LNCAP (cell line): ENCODE measurements at regions not wholly inside any gene's neighbourhood (a gene's known extent, or its start where the extent isn't known, plus 50 kb on each side); places are given as distances from the start of the nearest gene placed in this dataset.

Source experiments
- TF ChIP-seq, protein P1 (sequence below): fragments of 450-650 bp; IDR thresholded peaks from 2 replicates; pipeline ENCODE4 v1.5.1; 2017; ENCODE audit warnings: mild to moderate bottlenecking

DNA sequence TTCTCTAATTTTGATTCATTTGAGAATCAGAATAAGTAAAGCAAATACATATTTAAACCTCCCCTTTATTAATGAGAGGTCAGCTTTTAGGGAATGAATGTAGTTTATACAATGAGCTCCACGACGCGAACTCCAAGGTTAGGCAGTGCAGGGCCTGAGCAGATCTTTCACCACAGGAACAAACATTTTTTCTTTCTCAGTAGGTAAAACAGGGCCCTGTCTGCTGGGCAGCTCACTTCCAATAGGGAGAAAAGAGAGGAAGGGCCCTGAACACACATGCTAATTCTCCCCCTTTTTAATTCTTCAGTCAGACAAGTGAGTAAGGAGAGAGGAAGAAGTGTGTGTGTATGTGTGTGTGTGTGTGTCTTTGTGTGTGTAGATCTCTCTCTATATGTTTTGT is 682.4 kb upstream of the TMEFF2 start:
- TF ChIP-seq, protein P1, sequence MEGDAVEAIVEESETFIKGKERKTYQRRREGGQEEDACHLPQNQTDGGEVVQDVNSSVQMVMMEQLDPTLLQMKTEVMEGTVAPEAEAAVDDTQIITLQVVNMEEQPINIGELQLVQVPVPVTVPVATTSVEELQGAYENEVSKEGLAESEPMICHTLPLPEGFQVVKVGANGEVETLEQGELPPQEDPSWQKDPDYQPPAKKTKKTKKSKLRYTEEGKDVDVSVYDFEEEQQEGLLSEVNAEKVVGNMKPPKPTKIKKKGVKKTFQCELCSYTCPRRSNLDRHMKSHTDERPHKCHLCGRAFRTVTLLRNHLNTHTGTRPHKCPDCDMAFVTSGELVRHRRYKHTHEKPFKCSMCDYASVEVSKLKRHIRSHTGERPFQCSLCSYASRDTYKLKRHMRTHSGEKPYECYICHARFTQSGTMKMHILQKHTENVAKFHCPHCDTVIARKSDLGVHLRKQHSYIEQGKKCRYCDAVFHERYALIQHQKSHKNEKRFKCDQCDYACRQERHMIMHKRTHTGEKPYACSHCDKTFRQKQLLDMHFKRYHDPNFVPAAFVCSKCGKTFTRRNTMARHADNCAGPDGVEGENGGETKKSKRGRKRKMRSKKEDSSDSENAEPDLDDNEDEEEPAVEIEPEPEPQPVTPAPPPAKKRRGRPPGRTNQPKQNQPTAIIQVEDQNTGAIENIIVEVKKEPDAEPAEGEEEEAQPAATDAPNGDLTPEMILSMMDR, result no peak

DNA sequence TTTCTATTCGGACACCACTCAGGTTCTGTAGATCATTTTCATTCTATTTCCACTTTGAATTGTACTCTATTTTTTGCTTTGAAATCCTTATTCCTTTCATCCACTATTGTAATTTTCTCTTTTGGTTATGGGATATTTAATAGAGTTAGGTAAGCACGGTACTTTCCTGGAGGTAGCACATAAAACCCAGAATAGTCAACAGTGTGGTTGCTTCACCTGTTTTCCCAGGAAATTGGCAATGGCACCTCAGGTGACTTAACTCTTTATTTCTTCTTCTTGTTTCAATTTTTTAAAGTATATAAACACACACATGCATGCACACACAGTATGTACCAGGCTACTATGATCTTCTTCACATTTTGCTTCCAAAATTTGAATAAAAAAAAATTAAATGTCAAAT is 682.0 kb upstream of the TMEFF2 start:
- TF ChIP-seq, protein P1, result no peak

DNA sequence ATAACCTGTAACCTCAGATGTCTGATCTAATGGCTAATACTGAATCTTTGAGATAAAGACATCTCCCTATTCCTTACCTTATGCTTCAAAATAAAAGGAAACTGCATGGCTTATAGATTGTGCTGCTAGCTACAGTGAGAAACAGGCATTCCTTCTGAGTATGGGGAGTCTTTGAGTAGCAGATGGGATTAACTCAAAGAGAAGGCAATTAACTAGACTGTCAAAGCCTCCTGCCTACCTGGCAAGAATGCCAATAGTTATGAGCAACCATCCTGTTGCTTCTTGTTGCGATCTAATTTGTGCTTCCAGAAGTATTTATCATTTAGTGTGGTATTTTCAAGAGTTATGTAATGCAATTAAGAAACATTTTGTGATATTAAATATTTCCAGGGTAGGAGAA is 660.0 kb upstream of the TMEFF2 start:
- TF ChIP-seq, protein P1, result no peak

DNA sequence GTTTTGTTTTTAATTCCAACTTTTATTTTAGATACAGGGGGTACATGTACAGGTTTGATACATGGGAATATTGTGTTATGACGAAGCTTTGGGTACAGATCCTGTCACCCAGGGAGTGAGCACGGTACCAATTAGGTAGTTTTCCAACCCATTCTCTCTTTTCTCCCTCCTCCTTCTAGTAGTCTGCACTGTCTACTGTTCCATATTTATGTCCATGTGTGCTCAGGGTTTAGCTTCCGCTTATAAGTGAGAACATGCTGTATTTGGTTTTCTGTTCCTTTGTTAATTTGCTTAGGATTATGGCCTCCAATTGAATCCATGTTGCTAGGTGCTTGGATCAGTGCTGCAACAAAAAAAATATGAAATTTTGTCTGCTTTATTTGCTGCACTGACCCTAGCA is 659.3 kb upstream of the TMEFF2 start:
- TF ChIP-seq, protein P1, result no peak

DNA sequence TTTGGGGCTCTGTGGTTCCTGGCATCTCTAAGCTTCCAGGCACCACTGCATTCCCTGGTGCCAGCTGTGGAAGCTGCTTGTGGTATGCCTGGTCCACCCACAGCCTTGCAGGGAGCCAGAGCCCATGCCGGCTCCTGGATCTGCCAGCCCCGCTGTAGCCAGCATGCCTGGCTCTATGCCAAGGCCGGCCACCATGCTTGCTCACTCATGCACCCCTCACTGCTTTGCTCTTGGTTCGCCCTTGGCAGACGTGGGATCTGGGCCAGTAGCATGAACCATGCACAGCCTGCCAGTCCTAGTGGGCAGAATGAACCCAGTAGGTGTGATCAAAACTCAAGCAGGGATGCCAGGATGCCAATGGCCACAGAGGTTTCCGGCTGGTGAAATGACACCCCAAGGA is 634.2 kb upstream of the TMEFF2 start:
- TF ChIP-seq, protein P1, result no peak

DNA sequence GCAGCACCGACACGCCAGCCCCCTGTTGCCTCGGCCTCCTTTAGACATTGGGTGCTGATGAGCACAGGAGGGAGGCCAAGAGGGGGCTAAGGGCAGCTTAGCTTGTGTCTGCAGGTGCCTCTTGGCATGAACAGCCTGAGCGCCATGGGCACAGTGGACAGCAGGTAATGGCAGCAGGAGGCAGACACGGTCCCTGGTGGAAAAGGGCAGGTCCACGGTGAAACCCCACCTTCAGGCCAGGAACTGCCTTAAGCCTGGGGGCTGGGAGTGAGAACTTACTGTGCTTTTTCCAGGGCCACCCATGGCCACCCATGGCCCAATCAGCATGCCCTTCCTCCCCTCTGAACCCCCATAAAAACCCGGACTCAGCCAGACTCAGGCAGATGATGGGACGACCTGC is 633.4 kb upstream of the TMEFF2 start:
- TF ChIP-seq, protein P1, result no peak

DNA sequence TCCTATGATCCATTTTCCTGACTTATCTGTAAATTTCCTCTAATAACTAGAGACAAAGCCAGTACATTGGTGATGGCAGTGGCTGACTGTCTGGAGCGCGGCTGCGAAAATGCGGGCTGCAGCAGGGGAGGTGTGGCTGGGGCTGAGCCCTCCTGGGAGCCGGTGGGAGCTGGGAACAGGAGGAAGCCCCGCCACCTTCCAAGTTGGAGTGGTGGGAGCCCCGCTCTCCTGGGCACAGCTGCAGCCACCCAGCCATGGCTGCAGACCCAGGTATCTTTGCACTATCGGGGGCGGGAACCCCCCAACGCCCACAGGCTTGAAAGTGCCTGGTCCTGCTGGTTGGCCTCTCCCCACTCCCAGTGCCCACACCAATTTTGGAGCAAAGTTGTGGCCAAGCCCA is 633.0 kb upstream of the TMEFF2 start:
- TF ChIP-seq, protein P1, result no peak

DNA sequence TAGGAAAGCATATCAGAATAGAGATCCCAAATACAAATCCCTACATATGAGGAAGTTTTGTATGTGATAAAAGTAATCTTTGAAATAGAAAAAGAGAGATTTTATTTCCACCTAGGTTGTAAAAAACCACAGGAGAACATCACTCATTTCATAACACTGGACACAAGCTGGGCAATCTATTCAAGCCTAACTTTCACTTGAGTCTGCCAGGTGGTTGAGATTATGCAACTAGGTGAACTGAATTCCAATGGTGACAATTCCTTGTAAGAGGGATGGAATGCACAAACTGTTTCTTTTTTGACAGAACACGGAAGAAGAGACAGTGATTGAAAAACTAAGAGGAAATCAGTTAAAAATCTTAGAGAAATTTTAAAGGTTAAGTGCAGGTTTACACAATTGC is 619.6 kb upstream of the TMEFF2 start:
- TF ChIP-seq, protein P1, result no peak
